ENCODE measurements at regions not wholly inside any gene's neighbourhood (a gene's known extent, or its start where the extent isn't known, plus 50 kb on each side); places are given as distances from the start of the nearest gene placed in this dataset.

DNA sequence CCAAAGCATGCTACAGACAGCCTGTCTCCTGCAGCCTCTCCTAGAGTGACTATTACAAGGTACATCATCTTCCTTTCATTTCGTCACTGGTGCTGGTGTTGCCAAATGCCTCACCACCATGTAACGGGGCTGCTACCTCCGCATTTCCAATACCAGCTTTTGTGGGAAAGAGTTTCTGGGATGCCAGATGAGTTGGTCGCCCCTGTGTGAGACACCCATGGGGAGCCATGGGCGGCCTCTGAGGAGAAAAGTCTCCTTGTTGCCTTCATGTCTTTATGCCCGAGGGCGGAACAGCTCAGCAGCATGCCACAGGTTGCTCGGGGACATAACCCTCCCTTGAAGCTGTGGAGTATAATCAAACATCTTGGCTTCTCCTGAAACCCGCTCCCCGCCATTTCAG lies 169.6 kb downstream of the THBS2 start:
- no peak for TF ChIP-seq CTCF (IDR thresholded peaks at IDR 0.05; ENCODE audit: control extremely low read depth, extremely low read depth, low read depth, missing control alignments)
- CTCF ChIA-PET = no interaction called here
- POLR2A ChIA-PET = no interaction called here
- DNase-seq (ENCODE audit: extremely low spot score) = no peak

GRCh38 chr6:169083508-169083874 lies 170.2 kb downstream of the THBS2 start:
- DNase-seq (ENCODE audit: extremely low spot score) = no peak
- CTCF ChIA-PET = no interaction called here
- POLR2A ChIA-PET = no interaction called here
- TF ChIP-seq CTCF (IDR thresholded peaks at IDR 0.05; ENCODE audit: control extremely low read depth, extremely low read depth, low read depth, missing control alignments) = no peak

DNA sequence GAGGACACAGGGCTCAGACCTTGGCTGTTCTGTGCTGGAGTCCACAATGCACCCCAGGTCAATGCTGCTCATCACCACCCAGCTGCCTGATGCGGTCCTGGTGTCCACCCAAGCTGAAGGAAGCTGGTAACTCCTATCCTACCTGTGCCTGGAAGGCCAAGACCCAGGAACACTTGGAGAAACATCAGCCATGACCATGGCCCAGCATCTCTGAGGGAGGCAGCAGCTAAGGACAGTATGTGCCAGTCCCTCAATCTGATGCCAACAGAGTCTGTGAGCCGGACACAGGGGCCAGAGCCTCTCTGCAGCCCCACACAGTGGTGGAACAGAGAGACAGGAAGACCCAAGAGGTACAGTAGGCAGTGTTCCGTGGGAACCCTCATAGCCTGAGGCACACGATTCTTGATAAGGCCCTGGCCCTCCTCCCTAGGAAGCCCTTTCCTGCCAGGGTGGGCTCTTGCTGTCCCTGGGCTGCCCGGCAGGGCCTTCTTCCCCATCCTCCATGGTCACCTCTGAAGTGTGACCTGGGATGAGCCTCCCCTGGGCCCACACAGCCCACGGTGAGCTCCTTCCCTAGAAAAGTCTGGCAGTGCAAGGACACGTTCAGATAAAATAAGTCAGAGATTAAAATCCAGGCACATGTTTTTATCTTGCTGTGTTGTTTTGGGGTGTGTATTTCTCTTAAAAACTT lies 170.7 kb downstream of the THBS2 start:
- ChIA-PET CTCF (no interaction called here), POLR2A (no interaction called here)
- TF ChIP-seq CTCF (IDR thresholded peaks at IDR 0.05; ENCODE audit: control extremely low read depth, extremely low read depth, low read depth, missing control alignments) = no peak
- DNase-seq (ENCODE audit: extremely low spot score) = no peak

GRCh38 chr6:169082093-169082492 lies 171.6 kb downstream of the THBS2 start:
- TF ChIP-seq CTCF (IDR thresholded peaks at IDR 0.05; ENCODE audit: control extremely low read depth, extremely low read depth, low read depth, missing control alignments) = no peak
- no peak for DNase-seq (ENCODE audit: extremely low spot score)
- ChIA-PET POLR2A (no interaction called here), CTCF (no interaction called here)

DNA sequence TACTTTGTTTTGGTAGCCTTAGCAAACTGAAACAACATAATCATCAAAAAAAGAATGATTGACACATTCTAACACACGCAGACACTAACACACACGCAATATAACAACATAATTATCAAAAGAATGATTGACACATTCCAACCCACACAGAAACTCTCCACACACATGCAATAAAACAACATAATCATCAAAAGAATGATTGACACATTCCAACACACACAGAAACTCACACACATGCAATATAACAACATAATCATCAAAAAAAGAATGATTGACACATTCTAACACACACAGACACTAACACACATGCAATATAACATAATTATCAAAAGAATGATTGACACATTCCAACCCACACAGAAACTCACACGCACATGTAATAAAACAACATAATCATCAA lies 172.4 kb downstream of the THBS2 start:
- CTCF ChIA-PET = no interaction called here
- no peak for TF ChIP-seq CTCF (IDR thresholded peaks at IDR 0.05; ENCODE audit: control extremely low read depth, extremely low read depth, low read depth, missing control alignments)
- POLR2A ChIA-PET = no interaction called here
- DNase-seq (ENCODE audit: extremely low spot score) = no peak

DNA sequence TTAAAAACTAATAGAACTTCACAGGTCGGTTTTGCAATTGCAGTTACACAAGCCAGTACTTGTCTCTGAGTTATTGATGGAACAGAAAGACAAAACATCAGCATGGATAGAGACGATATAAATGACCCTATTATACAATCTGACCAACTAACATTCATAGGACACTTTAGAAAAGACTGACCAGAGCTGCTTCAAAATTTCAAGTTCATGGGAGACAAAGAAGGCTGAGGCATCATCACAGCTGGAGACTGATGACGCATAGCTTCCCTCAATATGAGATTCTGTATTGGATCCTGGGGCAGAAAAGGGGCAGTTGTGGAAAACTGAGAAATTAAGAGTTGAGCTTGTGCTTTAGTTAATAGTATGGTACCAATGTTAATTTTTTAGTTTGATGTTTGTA lies 174.0 kb downstream of the THBS2 start:
- no peak for DNase-seq (ENCODE audit: extremely low spot score)
- ChIA-PET POLR2A (no interaction called here), CTCF (no interaction called here)
- TF ChIP-seq CTCF (IDR thresholded peaks at IDR 0.05; ENCODE audit: control extremely low read depth, extremely low read depth, low read depth, missing control alignments) = no peak

Measured in GM10248 (cell line).